22Rv1 (cell line): ENCODE measurements at regions not wholly inside any gene's neighbourhood (a gene's known extent, or its start where the extent isn't known, plus 50 kb on each side); places are given as distances from the start of the nearest gene placed in this dataset.

Source experiments
- H3K27ac ChIP-seq: fragments of 450-650 bp; 2 replicates; pipeline ENCODE4 v1.5.1; 2017
- CTCF ChIP-seq: fragments of 450-650 bp; IDR thresholded peaks from 2 replicates; pipeline ENCODE4 v1.5.1; 2017; ENCODE audit warnings: mild to moderate bottlenecking
- ZFX ChIP-seq: fragments of 450-650 bp; IDR thresholded peaks from 2 replicates; pipeline ENCODE4 v1.6.1; 2017; ENCODE audit warnings: antibody characterized with exemption, borderline replicate concordance

GRCh38 chr6:163916315-163917081 is 502.0 kb downstream of the QKI start:
- no peak overlapping the region for H3K27ac ChIP-seq
- TF ChIP-seq CTCF (no peak), ZFX (no peak)

GRCh38 chr6:163915131-163915530 is 500.6 kb downstream of the QKI start:
- TF ChIP-seq CTCF (no peak), ZFX (no peak)
- H3K27ac ChIP-seq = no peak overlapping the region

- no peak overlapping the region for H3K27ac ChIP-seq
- no peak for TF ChIP-seq ZFX
- no peak for TF ChIP-seq CTCF
These were observed 498.5 kb downstream of the QKI start for GRCh38 chr6:163913045-163913444.

- no peak overlapping the region for H3K27ac ChIP-seq
- TF ChIP-seq ZFX (no peak), CTCF (no peak)
These were observed 491.6 kb downstream of the QKI start for GRCh38 chr6:163906006-163906710.

GRCh38 chr6:163904186-163904585 is 489.7 kb downstream of the QKI start:
- H3K27ac ChIP-seq = no peak overlapping the region
- TF ChIP-seq CTCF = no peak
- no peak for TF ChIP-seq ZFX

GRCh38 chr6:163903541-163903940 is 489.0 kb downstream of the QKI start:
- TF ChIP-seq ZFX (no peak), CTCF (no peak)
- no peak overlapping the region for H3K27ac ChIP-seq

- TF ChIP-seq CTCF = no peak
- no peak for TF ChIP-seq ZFX
- H3K27ac ChIP-seq = no peak overlapping the region
These were observed 488.5 kb downstream of the QKI start for GRCh38 chr6:163902993-163903392.
